ENCODE measurements at regions not wholly inside any gene's neighbourhood (a gene's known extent, or its start where the extent isn't known, plus 50 kb on each side); places are given as distances from the start of the nearest gene placed in this dataset.

DNA sequence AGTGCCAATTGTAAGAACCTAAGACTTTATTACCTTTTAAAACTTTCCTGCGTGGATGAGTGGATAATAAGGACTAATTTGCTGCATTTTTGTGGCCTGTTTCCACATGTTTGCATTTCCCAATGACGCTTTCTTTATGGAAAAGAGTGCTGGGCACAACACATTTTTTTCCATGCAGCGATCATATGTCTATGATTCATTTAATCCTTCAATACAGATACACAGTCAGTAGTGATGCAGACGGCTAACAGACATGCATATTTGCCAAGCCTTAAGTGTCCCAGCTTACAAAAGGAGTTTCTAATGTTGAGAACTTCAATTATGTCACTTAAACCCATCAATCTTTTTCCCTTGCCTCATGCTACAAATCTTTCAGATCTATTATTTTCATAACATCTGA lies 239.8 kb upstream of the PREP start:
- no peak overlapping the region for H3K4me3 ChIP-seq (replicated peaks in 1 of 3; ENCODE audit: insufficient read depth in 1 of 3, low read depth in 2 of 3, low read length in 3 of 3)
- peaks cover 7% of the 10 kb centered on the region; the same call in 1 of the 2 replicates for H3K4me1 ChIP-seq (ENCODE audit: insufficient read depth, low read length)
- no peak overlapping the region for H3K9ac ChIP-seq (ENCODE audit: insufficient read depth, low read depth, low read length)
- CTCF ChIA-PET (ENCODE audit: low intra/inter-chr PET ratio, low total read pairs): no interaction called here
- in situ Hi-C loops (cut with HindIII; ENCODE audit: extremely low pct_ligation_motif_present, low pct_unique_long_range_greater_than_20kb) (no loop called here), intact Hi-C loops (cut with micrococcal nuclease; ENCODE audit: unreplicated experiment) (no loop called here)
- FAIRE-seq (no peak), DNase-seq (ENCODE audit: low spot score) (no peak), ATAC-seq (no peak)
- H3K27ac ChIP-seq (ENCODE audit: extremely low read length, insufficient read depth, low read length): no peak overlapping the region
- POLR2A ChIA-PET: no interaction called here
- 24% methylated on average over 4 of the region's 4 CpGs for WGBS (ENCODE audit: low lambda C conversion rate)
- no peak overlapping the region for H2AFZ ChIP-seq (ENCODE audit: low read length)
- H4K20me1 ChIP-seq (ENCODE audit: insufficient read depth, low read length): no peaks in the 10 kb centered on the region
- H3K4me2 ChIP-seq (ENCODE audit: low read depth, low read length): no peak overlapping the region
- H3K27me3 ChIP-seq (ENCODE audit: control insufficient read depth in 1 of 2, insufficient read depth in 2 of 2, low read length in 2 of 2): no peaks in the 10 kb centered on the region; a peak in 1 of 5 replicates
- no TSS peak for BruUV-seq (replicated peaks)
- no peaks in the 10 kb centered on the region for H3K79me2 ChIP-seq (ENCODE audit: insufficient read depth, low read length)
- no peaks in the 10 kb centered on the region for H3K36me3 ChIP-seq (replicated peaks in 1 of 2; ENCODE audit: control insufficient read depth in 1 of 2, insufficient read depth in 2 of 2, low read length in 2 of 2)
- H3K9me3 ChIP-seq (ENCODE audit: low read length): no peaks in the 10 kb centered on the region
- TF ChIP-seq MAFG (CRISPR knock-in tag; IDR thresholded peaks at IDR 0.05) (no peak), CC2D1A (CRISPR knock-in tag; IDR thresholded peaks at IDR 0.05) (no peak), ZNF12 (CRISPR knock-in tag; IDR thresholded peaks at IDR 0.05) (no peak), SMARCE1 (IDR thresholded peaks at IDR 0.05; ENCODE audit: borderline replicate concordance) (no peak), ZNF20 (CRISPR knock-in tag; IDR thresholded peaks at IDR 0.05) (no peak), FOXK2 (IDR thresholded peaks at IDR 0.05) (no peak), HCFC1 (IDR thresholded peaks at IDR 0.05; ENCODE audit: low read depth, low read length) (no peak), ATF1 (CRISPR knock-in tag; IDR thresholded peaks at IDR 0.05) (no peak), ZNF33A (CRISPR knock-in tag; IDR thresholded peaks at IDR 0.05; ENCODE audit: borderline replicate concordance) (no peak), PCBP1 (IDR thresholded peaks at IDR 0.05; ENCODE audit: borderline replicate concordance, low read depth, low read length) (no peak), ZNF577 (CRISPR knock-in tag; IDR thresholded peaks at IDR 0.05; ENCODE audit: borderline replicate concordance, low read depth) (no peak), SMAD1 (CRISPR knock-in tag; IDR thresholded peaks at IDR 0.05; ENCODE audit: borderline replicate concordance, low read depth) (no peak), SRSF9 (IDR thresholded peaks at IDR 0.05; ENCODE audit: borderline replicate concordance, insufficient read depth, low read depth, low read length, poor library complexity, severe bottlenecking) (no peak)
- TF ChIP-seq, protein P1, sequence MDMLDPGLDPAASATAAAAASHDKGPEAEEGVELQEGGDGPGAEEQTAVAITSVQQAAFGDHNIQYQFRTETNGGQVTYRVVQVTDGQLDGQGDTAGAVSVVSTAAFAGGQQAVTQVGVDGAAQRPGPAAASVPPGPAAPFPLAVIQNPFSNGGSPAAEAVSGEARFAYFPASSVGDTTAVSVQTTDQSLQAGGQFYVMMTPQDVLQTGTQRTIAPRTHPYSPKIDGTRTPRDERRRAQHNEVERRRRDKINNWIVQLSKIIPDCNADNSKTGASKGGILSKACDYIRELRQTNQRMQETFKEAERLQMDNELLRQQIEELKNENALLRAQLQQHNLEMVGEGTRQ (IDR thresholded peaks at IDR 0.05; ENCODE audit: low read depth, low read length): no peak
- TF ChIP-seq, protein P1 (CRISPR knock-in tag; IDR thresholded peaks at IDR 0.05; ENCODE audit: borderline replicate concordance): no peak
- TF ChIP-seq, protein P2, sequence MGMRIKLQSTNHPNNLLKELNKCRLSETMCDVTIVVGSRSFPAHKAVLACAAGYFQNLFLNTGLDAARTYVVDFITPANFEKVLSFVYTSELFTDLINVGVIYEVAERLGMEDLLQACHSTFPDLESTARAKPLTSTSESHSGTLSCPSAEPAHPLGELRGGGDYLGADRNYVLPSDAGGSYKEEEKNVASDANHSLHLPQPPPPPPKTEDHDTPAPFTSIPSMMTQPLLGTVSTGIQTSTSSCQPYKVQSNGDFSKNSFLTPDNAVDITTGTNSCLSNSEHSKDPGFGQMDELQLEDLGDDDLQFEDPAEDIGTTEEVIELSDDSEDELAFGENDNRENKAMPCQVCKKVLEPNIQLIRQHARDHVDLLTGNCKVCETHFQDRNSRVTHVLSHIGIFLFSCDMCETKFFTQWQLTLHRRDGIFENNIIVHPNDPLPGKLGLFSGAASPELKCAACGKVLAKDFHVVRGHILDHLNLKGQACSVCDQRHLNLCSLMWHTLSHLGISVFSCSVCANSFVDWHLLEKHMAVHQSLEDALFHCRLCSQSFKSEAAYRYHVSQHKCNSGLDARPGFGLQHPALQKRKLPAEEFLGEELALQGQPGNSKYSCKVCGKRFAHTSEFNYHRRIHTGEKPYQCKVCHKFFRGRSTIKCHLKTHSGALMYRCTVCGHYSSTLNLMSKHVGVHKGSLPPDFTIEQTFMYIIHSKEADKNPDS (CRISPR knock-in tag; IDR thresholded peaks at IDR 0.05): no peak
- TF ChIP-seq, protein P3, sequence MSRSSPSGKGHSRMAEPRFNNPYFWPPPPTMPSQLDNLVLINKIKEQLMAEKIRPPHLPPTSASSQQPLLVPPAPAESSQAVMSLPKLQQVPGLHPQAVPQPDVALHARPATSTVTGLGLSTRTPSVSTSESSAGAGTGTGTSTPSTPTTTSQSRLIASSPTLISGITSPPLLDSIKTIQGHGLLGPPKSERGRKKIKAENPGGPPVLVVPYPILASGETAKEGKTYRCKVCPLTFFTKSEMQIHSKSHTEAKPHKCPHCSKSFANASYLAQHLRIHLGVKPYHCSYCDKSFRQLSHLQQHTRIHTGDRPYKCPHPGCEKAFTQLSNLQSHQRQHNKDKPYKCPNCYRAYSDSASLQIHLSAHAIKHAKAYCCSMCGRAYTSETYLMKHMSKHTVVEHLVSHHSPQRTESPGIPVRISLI (CRISPR knock-in tag; IDR thresholded peaks at IDR 0.05; ENCODE audit: borderline replicate concordance): no peak
- TF ChIP-seq, protein P4, sequence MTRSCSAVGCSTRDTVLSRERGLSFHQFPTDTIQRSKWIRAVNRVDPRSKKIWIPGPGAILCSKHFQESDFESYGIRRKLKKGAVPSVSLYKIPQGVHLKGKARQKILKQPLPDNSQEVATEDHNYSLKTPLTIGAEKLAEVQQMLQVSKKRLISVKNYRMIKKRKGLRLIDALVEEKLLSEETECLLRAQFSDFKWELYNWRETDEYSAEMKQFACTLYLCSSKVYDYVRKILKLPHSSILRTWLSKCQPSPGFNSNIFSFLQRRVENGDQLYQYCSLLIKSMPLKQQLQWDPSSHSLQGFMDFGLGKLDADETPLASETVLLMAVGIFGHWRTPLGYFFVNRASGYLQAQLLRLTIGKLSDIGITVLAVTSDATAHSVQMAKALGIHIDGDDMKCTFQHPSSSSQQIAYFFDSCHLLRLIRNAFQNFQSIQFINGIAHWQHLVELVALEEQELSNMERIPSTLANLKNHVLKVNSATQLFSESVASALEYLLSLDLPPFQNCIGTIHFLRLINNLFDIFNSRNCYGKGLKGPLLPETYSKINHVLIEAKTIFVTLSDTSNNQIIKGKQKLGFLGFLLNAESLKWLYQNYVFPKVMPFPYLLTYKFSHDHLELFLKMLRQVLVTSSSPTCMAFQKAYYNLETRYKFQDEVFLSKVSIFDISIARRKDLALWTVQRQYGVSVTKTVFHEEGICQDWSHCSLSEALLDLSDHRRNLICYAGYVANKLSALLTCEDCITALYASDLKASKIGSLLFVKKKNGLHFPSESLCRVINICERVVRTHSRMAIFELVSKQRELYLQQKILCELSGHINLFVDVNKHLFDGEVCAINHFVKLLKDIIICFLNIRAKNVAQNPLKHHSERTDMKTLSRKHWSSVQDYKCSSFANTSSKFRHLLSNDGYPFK (CRISPR knock-in tag; IDR thresholded peaks at IDR 0.05; ENCODE audit: borderline replicate concordance): no peak
